ENCODE measurements at regions not wholly inside any gene's neighbourhood (a gene's known extent, or its start where the extent isn't known, plus 50 kb on each side); places are given as distances from the start of the nearest gene placed in this dataset.

DNA sequence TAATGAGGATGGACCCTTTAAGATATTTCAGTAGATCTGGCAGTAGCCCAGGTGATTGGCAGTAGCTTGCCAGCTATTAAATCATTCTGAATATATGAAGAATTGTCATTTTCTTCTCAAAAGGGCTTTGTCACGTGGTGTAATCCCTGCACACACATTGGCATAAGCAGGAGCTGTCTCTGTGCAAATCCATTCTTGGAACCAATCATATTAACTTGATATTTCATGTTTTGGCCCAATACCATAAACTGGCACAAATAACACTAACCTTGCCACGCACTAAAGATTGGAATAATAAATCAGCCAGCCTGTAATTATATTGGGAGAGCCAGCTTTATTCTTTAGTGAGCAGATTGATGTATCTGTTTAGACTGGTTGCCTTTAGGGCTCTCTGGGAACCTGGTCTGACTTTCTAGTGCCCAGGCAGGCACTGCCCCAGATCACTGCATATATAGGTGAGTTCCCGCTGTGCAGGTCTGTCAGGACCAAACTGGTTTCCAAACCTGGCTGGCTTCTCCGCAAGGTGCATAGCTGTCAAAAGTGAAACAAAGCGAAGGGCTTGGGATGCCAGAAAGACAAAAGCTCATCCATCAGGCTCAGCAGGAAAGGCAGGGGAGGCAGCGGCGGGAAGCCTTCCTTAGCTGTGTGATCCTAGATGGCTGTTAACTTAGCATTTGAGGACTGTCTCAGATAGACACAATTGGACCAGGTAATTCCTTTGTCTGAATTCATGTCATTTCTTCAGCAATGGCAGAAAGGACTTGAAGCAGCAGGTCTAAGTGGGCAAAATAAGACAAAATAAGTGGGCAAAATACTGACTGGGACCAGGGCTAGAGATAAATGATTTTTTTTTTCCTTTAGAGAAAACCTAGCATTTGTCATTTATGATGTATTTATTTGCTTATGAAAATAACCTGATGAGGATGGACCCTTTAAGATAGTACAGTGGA lies 128.8 kb upstream of the DYRK2 start:
- intact Hi-C loops (cut with DNase I), result no loop called here
- DNase-seq, result no peak

DNA sequence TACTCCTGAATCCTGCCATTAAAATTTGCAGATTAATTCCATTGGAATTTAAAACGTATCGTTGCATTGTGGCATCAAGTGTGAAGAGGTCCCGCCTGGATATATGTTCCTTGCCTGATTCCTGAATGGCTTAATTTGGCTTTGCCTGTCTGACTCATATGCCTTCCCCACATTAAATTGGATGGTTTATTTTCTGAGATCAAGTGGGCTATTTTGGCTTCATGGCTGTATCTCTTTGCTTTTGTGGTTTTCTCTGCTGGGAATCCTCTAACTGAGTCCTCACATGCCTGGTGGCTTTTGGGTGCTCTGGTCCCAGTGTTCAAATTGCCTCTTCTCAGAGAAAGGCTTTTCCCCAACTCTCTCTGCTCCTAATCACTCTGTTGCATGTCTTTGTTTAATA lies 127.9 kb upstream of the DYRK2 start:
- no peak for DNase-seq
- intact Hi-C loops (cut with DNase I), result no loop called here

DNA sequence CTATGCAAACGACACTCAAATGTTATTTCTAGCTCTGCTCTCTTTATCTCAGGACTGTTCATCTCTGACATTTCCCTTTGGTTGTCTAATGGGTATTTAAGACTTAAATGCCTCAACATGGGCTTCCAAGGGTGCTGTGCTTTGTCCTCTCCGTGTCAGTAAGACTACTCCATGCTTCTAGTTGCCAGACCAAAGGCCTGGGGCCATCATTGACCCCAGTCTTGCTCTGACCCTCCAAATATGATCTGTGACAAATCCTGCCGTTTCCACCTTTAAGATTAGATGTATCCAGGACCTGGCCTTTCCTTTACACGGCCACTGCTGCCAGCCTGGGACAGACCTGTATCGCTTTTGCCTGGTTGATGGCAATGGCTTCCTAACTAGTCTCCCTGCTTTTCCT lies 126.3 kb upstream of the DYRK2 start:
- DNase-seq, result no peak
- intact Hi-C loops (cut with DNase I), result no loop called here

DNA sequence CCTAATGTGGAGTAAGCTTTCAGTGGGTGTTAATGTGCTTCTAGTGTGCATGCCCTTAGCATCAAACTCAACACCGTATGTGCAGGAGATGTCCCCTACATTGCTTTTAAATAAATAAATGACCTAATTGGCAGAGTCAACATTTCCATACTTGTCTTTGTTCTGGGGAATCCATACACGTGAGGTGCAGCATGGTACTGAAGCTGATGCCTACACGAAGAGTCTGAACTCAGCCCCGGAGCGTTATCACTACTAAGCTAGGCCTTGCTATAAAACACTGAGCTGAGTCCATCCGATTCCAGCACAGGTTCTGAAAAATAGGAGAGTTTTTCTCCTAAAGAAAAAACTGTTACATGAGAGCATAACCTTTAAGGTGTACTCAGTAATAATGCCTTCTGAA lies 125.0 kb upstream of the DYRK2 start:
- DNase-seq, result no peak
- intact Hi-C loops (cut with DNase I), result no loop called here

DNA sequence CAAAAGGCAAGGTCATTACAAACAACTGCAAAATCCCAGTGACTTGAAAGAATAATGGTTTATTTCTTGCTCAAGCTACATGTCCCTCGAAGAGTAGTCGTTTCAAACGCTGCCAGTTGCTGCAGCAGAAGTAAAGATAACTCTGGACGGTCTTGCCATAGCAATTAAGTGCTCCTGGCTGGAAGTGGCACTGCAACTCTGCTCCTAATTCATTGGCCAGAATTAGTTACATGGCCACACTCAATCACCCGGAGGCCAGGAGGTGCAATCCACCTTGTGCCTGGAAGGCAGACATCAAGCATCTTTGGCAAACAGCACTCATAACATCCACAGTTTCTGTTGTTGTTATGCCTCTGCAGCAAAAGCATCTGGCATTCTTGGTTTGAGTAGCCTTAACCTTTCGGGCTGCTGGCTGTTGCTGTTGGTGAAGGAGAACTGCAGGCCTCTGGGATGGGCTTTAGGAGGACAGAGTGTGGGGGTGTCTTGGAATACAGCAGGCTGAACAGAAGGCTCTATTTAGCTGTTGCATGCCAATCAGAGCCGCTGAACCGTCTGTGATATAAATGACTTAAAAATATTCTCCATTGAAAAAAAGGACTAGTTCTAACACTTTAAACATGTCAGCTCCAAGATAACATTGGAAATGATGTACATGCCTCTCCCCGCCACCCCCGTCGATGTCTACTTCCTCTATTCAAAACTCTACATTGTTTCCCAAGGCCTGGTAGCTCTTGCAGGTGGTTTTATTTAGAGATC lies 123.5 kb upstream of the DYRK2 start:
- DNase-seq, result no peak
- intact Hi-C loops (cut with DNase I), result no loop called here

DNA sequence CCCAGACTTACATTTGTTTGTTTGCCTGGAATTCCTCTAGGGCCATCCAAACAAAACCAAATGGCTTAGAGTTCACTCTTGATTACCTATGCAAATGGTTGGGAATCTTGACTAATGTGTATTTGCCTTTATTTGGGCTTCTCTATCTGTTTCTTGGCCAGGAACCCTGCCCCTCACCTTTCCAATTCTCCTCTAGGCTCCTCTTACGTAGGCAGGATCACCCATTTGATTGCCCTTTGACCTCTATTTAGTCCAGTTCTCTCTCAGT lies 123.0 kb upstream of the DYRK2 start:
- intact Hi-C loops (cut with DNase I), result no loop called here
- no peak for DNase-seq

DNA sequence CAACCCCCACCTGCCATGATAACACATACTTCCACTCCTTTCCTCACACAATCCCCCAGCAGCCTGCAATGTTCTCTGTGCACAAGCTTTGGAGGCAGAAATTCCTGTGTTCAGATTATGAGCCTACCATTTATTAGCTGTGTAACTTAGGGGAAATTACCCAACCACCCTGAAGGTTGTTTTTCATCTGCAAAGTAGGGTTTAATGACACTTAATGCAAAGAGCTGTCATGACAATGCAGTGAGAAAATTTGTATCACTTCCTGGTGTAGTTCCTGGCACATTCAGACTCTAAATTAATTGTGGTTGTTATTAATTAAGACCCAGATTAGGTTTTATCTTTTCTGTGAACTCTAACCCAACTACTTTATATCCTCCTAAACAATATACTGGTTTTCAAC lies 122.4 kb upstream of the DYRK2 start:
- intact Hi-C loops (cut with DNase I), result no loop called here
- no peak for DNase-seq

DNA sequence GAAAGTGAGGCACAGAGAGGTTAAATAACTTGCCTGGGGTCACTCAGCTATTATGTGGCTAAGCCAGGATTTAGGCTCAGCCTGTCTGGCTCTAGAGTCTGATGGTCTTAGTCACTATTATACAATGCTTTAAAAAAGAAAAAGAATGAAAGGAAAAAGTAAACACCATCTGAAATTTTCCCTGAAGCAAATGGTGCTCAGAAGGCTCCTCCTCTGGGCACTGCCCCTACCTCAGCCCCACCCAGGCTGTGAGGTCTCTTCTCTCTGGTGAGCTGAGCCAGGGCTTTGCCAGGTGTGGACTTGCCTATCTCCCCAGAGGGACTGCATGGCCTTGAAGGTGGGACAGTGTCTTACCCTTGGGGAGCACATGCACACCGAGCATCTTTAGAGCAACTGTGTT lies 117.5 kb upstream of the DYRK2 start:
- intact Hi-C loops (cut with DNase I), result no loop called here

DNA sequence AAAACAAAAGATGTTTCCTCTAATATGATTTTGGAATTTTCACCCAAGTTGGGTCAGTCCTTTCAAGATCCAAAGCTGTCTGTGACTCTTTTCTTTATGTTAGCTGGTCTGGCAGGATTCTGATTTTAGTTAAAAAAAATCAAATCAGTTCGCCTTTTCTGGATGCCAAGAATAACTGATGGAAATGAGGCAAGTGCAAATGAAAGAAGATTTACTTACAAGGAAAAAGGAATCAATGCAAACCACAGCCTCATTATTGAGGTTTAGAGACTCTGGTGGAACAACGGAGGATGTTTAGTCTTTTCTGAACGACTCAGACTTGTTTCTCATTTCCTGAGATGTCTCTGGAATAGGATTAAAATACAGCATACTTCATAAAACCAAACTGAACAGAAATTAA lies 117.0 kb upstream of the DYRK2 start:
- intact Hi-C loops (cut with DNase I), result no loop called here
- DNase-seq, result no peak

More for the DNA sequence above, 117.5 kb upstream of the DYRK2 start:
- no peak for DNase-seq

DNA sequence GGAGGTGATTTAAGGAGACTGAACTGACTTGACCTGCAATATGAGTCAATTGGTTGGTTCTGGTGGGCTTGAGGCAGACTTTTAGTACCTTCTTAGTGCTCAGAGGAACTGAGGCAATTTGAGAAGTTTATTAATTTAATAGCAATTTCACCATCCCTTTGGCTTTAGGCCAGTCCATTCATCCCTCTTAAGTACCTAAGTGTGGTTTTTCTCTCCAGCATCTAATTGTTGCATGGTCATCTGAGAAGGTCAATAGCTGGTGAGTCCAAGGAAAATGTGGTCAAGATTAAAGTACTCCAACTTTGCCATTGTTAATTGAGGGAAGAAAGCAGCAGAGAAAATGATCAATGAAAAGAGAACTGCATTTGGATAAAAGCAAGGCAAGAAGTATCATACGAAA lies 115.4 kb upstream of the DYRK2 start:
- intact Hi-C loops (cut with DNase I), result no loop called here
- no peak for DNase-seq

DNA sequence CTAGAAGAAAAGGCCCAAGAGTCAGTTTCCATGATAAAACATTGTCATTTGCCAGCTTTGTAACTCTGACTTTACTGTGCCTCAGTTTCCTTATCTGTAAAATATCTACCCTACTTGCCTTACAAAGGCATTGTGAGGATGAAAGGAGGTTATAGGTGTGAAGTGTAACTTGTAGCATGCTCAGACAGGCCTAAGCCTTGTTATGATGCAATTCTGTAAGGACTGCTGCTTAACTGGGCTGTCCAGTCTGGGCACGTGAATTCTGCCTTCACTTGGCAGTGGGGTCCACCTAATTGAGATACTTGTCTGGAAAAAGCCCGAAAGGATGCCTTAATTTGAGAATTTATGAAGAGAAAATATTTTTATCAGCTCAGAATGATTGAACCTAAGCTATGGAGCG lies 114.5 kb upstream of the DYRK2 start:
- DNase-seq, result no peak
- intact Hi-C loops (cut with DNase I), result no loop called here

DNA sequence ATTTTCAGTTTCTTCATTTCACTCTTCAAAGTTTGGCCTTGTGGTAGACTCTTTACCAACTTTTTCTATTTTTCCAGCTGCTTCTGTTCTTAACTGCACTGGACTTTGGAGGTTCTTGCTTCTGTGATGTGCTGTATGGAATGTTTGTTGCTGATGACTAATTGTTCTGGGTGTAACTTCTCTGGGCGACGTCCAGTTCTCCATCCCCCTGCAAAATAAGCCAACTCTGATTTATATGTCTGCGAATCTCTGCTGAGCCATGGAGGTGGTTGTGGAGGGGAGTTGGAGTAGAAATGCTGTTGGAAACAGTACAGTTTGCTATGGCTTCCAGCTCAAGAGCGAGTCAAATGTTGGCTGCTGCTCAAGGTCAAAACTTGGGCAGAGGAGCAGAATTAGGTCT lies 113.9 kb upstream of the DYRK2 start:
- intact Hi-C loops (cut with DNase I), result no loop called here
- DNase-seq, result no peak

DNA sequence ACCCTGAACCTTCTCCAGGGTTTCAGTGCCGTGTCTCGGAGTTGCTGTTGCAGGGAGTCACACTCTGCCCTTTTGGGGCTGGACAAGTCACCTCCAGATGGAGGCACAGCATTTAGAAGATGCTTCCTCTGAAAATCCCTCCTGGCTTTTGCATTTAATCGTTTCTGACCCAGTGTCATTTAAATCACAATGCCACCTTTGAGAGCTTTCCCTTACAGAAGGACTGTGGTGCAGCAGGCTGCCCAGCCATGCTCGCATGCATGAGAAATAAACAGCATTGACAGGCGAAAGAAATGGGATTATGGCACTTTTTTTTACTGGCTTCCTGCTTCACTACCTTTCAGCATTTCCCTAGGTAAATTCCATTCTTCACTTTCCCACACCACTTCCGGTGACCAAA lies 113.4 kb upstream of the DYRK2 start:
- DNase-seq, result no peak
- intact Hi-C loops (cut with DNase I), result no loop called here

DNA sequence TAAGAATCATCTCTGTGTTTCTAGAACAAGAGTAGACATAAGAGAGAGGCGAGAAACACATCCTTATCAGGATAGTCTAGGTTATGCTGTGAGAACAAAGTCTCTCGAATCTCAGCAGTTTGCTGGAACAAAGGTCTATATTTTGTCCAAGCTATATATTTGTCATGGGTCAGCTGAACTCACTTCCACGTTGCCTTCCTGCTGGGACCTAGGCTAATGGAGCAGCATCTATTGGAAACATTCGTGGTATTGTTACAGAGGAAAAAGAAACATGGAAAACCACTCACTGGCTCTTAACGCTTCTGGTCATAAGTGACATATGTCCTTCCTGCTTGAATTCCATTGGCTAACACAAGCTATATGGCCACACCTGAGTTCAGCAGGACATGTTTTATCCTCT lies 112.6 kb upstream of the DYRK2 start:
- intact Hi-C loops (cut with DNase I), result no loop called here
- no peak for DNase-seq

DNA sequence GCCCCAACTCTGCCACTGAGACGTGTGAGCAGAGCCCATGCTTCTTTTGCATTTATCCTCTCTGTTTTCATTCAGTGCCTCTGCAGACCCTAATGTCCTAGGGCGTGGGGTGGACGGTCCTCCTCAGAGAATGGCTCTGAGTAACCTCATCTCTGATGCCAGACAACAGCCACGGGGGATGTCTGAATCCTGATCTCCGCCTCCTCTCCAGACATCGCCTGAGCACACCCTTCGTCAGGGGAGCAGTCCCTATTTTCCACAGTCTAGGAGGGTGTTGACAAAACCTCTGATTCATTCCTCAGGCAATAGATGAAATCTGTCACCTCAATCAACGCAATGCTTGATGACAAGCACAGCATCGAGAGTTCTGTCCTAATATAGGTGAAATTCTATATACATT lies 109.2 kb upstream of the DYRK2 start:
- intact Hi-C loops (cut with DNase I), result no loop called here

DNA sequence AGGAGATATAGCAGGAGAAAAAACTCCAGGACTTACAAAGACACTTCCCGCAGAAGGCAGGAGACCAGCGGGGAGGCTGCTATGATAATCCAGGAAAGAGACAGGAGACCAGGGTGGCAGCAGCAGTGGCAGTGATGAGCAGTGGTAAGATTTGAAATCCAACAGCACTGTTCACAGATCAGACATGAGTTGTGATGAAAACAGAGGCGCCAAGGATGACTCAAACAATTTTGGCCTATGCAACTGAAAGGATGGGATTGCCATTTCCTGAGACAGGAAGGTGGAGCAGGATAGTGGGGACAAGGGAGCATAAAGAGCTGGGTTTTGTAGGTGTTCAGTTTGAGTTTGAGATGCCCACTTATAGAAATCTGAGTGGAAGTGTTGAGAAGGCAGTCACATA lies 108.6 kb upstream of the DYRK2 start:
- no peak for DNase-seq
- intact Hi-C loops (cut with DNase I), result no loop called here

More for the DNA sequence above, 109.2 kb upstream of the DYRK2 start:
- no peak for DNase-seq

DNA sequence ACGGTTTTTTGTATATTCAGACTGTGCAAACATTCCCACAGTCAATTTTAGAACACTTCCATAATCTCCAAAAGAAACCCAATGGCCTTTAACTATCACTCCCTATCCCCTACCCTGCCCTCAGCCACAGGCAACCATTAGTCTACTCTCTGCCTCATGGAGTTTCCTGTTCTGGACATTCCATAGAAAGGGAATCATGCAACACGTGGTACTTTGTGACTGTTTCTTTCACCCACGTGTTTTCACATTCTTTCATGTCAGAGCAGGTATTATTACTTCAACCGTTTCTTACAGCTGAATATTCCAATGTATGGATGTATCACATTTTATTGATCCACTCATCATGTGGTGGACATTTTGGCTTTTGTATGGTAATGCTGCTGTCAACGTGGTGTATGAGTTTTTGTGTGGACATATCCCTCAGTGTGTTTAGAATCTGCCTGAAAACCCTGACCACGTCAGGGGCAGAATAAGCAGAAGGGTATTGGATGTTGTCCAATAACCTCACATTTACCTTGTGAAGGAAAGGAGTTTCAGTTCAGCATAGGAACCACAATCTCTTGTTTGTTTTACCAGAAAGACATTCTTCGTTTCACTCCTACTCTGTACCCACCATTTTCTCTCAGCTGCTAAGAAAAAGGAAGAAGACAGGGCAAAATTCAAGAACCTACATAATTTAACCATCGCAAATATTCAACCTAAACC lies 107.5 kb upstream of the DYRK2 start:
- DNase-seq, result no peak
- intact Hi-C loops (cut with DNase I), result no loop called here

DNA sequence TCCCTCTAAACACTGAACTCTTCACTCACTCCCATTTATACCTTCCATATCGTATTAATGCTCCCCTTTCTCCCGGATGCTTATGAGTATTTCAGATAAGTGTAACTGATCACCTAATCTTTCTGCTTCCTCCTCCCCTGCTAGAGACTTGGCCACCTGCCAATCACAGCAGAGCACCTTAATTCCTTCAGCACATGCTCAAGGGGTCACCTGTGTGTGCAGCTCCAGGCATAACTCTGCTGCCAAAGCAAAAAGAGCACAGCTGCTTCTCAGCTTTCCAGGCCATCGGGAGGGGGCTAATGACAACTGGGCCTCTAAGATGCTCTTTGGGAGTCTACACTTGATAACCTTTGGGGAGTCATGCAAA lies 106.9 kb upstream of the DYRK2 start:
- intact Hi-C loops (cut with DNase I), result no loop called here
- DNase-seq, result no peak

DNA sequence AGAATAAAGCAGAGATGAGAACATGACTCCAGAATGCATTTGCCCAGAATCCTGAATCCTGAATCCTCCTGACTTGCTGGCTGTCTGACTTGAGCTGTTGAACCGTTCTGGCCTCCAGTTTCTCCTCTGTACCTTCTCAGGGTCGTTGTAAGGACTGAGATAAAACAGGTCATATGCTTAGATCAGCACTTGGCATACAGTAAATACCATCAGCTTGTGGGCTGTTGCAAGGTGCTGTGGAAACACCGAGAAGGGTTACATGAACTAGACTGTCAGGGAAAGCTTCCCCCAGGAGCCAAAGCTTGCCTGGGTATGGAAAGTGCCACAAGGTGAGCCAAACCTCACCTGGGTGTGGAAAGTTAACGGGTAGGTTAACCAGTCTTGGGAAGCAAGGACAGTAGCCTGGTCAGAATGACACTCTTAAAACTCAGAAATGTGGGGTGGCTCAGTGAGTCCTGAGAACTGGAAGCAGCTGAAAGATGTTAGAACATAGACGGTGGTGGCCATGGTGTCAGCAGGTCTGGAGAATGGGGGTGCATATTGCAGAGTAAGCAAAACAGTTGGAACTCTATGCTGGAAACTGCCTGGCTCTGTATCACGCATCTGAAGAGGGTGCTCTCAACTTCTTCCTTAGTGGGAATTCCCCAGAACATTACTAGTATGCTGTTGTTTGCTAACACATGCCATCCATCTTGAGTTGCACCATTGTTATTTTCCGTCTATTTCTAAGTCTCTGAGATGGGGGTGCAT lies 105.3 kb upstream of the DYRK2 start:
- DNase-seq, result no peak
- intact Hi-C loops (cut with DNase I), result no loop called here

DNA sequence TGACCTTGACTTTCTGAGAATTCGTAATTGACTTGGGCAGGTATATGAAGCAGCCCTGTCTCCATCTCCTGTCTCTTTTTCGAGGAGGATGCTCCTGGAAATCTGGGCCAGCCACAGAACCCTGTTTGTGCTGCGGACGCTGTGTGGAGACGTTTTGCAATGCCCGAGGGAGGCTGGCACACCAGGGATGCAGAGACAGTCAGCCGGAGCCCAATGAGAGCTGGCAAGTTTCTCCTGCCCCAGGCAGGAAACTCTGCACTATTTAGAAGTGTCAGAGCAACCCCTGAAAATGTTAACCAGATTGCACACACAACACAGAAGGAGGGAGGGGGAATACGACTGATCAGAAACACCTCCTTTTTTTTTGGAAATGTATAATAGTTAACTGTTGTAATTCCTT lies 103.2 kb upstream of the DYRK2 start:
- intact Hi-C loops (cut with DNase I), result no loop called here
- no peak for DNase-seq
